GM12892 (cell line): ENCODE measurements at regions not wholly inside any gene's neighbourhood (a gene's known extent, or its start where the extent isn't known, plus 50 kb on each side); places are given as distances from the start of the nearest gene placed in this dataset.

ENCODE experiments used
- POLR2A ChIP-seq: IDR thresholded peaks from 2 replicates; pipeline ENCODE4 v1.6.1; 2011; ENCODE audit warnings: low read depth, low read length, control low read depth
- POLR2AphosphoS5 ChIP-seq: IDR thresholded peaks from 2 replicates; pipeline ENCODE4 v1.6.1; 2011; ENCODE audit warnings: low read depth, low read length, control low read depth

GRCh38 chr4:131470360-131470759 is 1678.7 kb upstream of the PCDH10 start:
- no peak for TF ChIP-seq POLR2A
- TF ChIP-seq POLR2AphosphoS5, result no peak
